HG02678 (cell line): ENCODE measurements at regions not wholly inside any gene's neighbourhood (a gene's known extent, or its start where the extent isn't known, plus 50 kb on each side); places are given as distances from the start of the nearest gene placed in this dataset.

Experiments used
- ATAC-seq: cut with Tn5 transposase; IDR thresholded peaks from one replicate; pipeline ENCODE4 v1.9.1; 2021; ENCODE audit warnings: mild to moderate bottlenecking, moderate library complexity; ENCODE audit not compliant: unreplicated experiment

- ATAC-seq, result no peak
These were observed 118.1 kb downstream of the ZNF621 start for GRCh38 chr3:40642812-40643211.

- ATAC-seq, result no peak
These were observed 121.1 kb downstream of the ZNF621 start for GRCh38 chr3:40645883-40646282.

GRCh38 chr3:40649346-40649745, 124.6 kb downstream of the ZNF621 start:
- ATAC-seq, result no peak

GRCh38 chr3:40652072-40652471, 127.3 kb downstream of the ZNF621 start:
- ATAC-seq, result no peak

GRCh38 chr3:40653001-40653400, 128.2 kb downstream of the ZNF621 start:
- ATAC-seq, result no peak

GRCh38 chr3:40653878-40654277, 129.1 kb downstream of the ZNF621 start:
- ATAC-seq, result no peak

- ATAC-seq, result no peak
These were observed 130.8 kb downstream of the ZNF621 start for GRCh38 chr3:40655551-40655950.

GRCh38 chr3:40657623-40658022, 132.9 kb downstream of the ZNF621 start:
- ATAC-seq, result no peak

GRCh38 chr3:40658305-40658704, 133.5 kb downstream of the ZNF621 start:
- ATAC-seq, result no peak

- no peak for ATAC-seq
These were observed 135.8 kb downstream of the ZNF621 start for GRCh38 chr3:40660554-40660953.

- ATAC-seq, result no peak
These were observed 136.5 kb downstream of the ZNF621 start for GRCh38 chr3:40661284-40661683.

GRCh38 chr3:40663280-40663679, 138.5 kb downstream of the ZNF621 start:
- no peak for ATAC-seq

GRCh38 chr3:40669176-40669575, 144.4 kb downstream of the ZNF621 start:
- no peak for ATAC-seq

GRCh38 chr3:40672861-40673260, 148.1 kb downstream of the ZNF621 start:
- no peak for ATAC-seq

- no peak for ATAC-seq
These were observed 152.6 kb downstream of the ZNF621 start for GRCh38 chr3:40677321-40677720.

- no peak for ATAC-seq
These were observed 153.0 kb downstream of the ZNF621 start for GRCh38 chr3:40677749-40678148.

GRCh38 chr3:40679290-40679689, 154.5 kb downstream of the ZNF621 start:
- ATAC-seq, result no peak

GRCh38 chr3:40680685-40681657, 156.2 kb downstream of the ZNF621 start:
- ATAC-seq, result no peak

- no peak for ATAC-seq
These were observed 156.9 kb downstream of the ZNF621 start for GRCh38 chr3:40681658-40682055.

- no peak for ATAC-seq
These were observed 165.1 kb downstream of the ZNF621 start for GRCh38 chr3:40689837-40690236.

- no peak for ATAC-seq
These were observed 166.1 kb downstream of the ZNF621 start for GRCh38 chr3:40690749-40691451.

- no peak for ATAC-seq
These were observed 166.7 kb downstream of the ZNF621 start for GRCh38 chr3:40691452-40691861.
